ENCODE measurements at regions not wholly inside any gene's neighbourhood (a gene's known extent, or its start where the extent isn't known, plus 50 kb on each side); places are given as distances from the start of the nearest gene placed in this dataset.

GRCh38 chr4:14445882-14446281 lies 556.4 kb upstream of the CPEB2 start:
- H3K9me3 ChIP-seq (ENCODE audit: insufficient read depth, low read depth, low read length) = no peaks in the 10 kb centered on the region
- H3K27me3 ChIP-seq (ENCODE audit: insufficient read depth, low read length) = no peaks in the 10 kb centered on the region
- no peak overlapping the region for H3K4me3 ChIP-seq (ENCODE audit: low read length)
- H3K4me1 ChIP-seq (ENCODE audit: insufficient read depth, low read length) = peaks cover 15% of the 10 kb centered on the region
- no peaks in the 10 kb centered on the region for H3K36me3 ChIP-seq (ENCODE audit: insufficient read depth, low read depth, low read length)
- no peak overlapping the region for H3K9ac ChIP-seq (ENCODE audit: low read depth, low read length)
- H3K27ac ChIP-seq (ENCODE audit: low read length) = no peak overlapping the region

DNA sequence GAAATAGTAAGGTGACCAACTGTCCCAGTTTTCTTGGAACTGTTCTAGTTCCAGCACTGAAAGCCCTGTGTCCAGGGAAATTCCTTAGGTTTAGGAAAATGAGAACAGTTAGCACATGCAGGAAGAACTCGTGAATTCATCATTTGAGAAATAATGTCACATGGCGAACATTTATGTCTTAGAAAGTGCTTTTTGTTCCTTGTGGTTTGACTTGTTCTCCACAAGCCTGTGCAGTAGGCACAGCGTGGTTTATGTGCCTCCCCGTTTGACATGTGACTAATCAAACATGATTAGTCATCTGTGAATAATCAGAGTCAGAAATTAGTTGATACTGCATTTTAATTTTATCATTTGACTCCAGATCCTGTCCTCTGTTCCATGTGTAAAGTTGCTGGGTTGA lies 556.0 kb upstream of the CPEB2 start:
- Histone ChIP-seq H3K9ac (ENCODE audit: low read depth, low read length) (no peak overlapping the region), H3K9me3 (ENCODE audit: insufficient read depth, low read depth, low read length) (no peaks in the 10 kb centered on the region), H3K4me1 (ENCODE audit: insufficient read depth, low read length) (peaks cover 15% of the 10 kb centered on the region), H3K36me3 (ENCODE audit: insufficient read depth, low read depth, low read length) (no peaks in the 10 kb centered on the region), H3K27ac (ENCODE audit: low read length) (no peak overlapping the region), H3K4me3 (ENCODE audit: low read length) (no peak overlapping the region), H3K27me3 (ENCODE audit: insufficient read depth, low read length) (no peaks in the 10 kb centered on the region)

DNA sequence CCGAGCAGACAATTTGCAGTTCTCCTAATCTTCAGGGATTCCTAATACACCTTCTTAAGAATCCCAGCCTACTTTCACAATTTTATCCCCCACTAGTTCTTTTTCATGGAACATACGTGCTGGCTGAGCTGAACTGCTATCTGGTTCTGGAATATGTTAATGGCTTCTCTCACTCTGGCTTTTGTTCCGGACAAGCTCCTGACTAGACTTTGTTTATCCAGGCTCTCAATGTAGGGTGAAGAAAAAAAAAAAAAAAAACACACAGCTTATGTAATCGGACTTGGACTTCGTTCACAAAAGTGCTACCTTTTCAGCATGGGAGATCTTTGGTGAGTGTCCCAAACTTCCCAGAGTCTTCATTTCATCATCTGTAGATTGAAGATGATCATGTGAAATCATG lies 555.4 kb upstream of the CPEB2 start:
- no peak overlapping the region for H3K9ac ChIP-seq (ENCODE audit: low read depth, low read length)
- H3K4me1 ChIP-seq (ENCODE audit: insufficient read depth, low read length) = peaks cover 15% of the 10 kb centered on the region
- H3K4me3 ChIP-seq (ENCODE audit: low read length) = no peak overlapping the region
- H3K9me3 ChIP-seq (ENCODE audit: insufficient read depth, low read depth, low read length) = no peaks in the 10 kb centered on the region
- H3K27ac ChIP-seq (ENCODE audit: low read length) = no peak overlapping the region
- no peaks in the 10 kb centered on the region for H3K27me3 ChIP-seq (ENCODE audit: insufficient read depth, low read length)
- no peaks in the 10 kb centered on the region for H3K36me3 ChIP-seq (ENCODE audit: insufficient read depth, low read depth, low read length)

DNA sequence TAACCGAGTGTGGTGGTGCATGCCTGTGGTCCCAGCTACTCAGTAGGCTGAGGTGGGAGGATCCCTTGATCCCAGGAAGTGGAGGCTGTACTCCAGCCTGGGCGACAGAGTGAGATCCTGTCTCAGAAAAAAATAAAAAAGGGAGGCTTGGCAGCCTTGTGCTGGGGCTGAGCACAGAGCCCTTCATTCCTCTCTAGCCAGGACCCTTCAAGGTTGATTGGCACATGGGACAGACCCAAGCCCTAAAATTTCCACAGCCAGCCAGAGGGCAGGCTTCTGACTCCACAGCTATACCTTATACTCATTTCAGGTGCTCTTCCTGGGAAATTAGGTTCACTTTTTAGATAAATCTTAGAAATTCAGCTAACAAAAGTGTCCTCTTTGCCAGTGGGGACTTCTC lies 553.0 kb upstream of the CPEB2 start:
- H3K27ac ChIP-seq (ENCODE audit: low read length) = no peak overlapping the region
- peaks cover 12% of the 10 kb centered on the region for H3K4me1 ChIP-seq (ENCODE audit: insufficient read depth, low read length)
- no peak overlapping the region for H3K4me3 ChIP-seq (ENCODE audit: low read length)
- H3K9ac ChIP-seq (ENCODE audit: low read depth, low read length) = no peak overlapping the region
- no peaks in the 10 kb centered on the region for H3K36me3 ChIP-seq (ENCODE audit: insufficient read depth, low read depth, low read length)
- H3K27me3 ChIP-seq (ENCODE audit: insufficient read depth, low read length) = no peaks in the 10 kb centered on the region
- H3K9me3 ChIP-seq (ENCODE audit: insufficient read depth, low read depth, low read length) = no peaks in the 10 kb centered on the region

GRCh38 chr4:14452001-14452400 lies 550.3 kb upstream of the CPEB2 start:
- Histone ChIP-seq H3K27me3 (ENCODE audit: insufficient read depth, low read length) (no peaks in the 10 kb centered on the region), H3K36me3 (ENCODE audit: insufficient read depth, low read depth, low read length) (no peaks in the 10 kb centered on the region), H3K9ac (ENCODE audit: low read depth, low read length) (no peak overlapping the region), H3K9me3 (ENCODE audit: insufficient read depth, low read depth, low read length) (no peaks in the 10 kb centered on the region), H3K4me1 (ENCODE audit: insufficient read depth, low read length) (no peaks in the 10 kb centered on the region), H3K4me3 (ENCODE audit: low read length) (no peak overlapping the region), H3K27ac (ENCODE audit: low read length) (no peak overlapping the region)

DNA sequence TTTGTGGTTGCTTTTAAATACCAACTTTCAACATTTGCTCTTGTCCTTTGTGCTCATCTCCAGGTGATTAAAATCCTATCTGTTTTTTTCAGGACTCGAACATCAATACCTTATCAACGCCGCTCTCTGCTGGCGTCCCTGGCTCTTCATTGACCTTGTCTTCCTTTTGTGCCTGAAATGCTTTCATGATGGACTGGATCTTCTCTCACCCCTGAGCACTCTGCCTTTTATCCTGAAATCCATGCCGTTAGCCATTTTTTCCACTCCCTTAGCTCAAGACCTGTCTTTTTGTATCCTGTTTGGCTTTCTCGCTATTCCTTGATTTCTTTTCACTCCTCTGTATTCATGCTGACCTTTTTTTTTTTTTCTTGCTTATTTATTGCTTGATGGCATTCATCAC lies 549.5 kb upstream of the CPEB2 start:
- Histone ChIP-seq H3K36me3 (ENCODE audit: insufficient read depth, low read depth, low read length) (no peaks in the 10 kb centered on the region), H3K9ac (ENCODE audit: low read depth, low read length) (no peak overlapping the region), H3K27ac (ENCODE audit: low read length) (no peak overlapping the region), H3K27me3 (ENCODE audit: insufficient read depth, low read length) (no peaks in the 10 kb centered on the region), H3K4me3 (ENCODE audit: low read length) (no peak overlapping the region), H3K4me1 (ENCODE audit: insufficient read depth, low read length) (no peaks in the 10 kb centered on the region), H3K9me3 (ENCODE audit: insufficient read depth, low read depth, low read length) (no peaks in the 10 kb centered on the region)

- Histone ChIP-seq H3K9ac (ENCODE audit: low read depth, low read length) (no peak overlapping the region), H3K4me3 (ENCODE audit: low read length) (no peak overlapping the region), H3K36me3 (ENCODE audit: insufficient read depth, low read depth, low read length) (no peaks in the 10 kb centered on the region), H3K9me3 (ENCODE audit: insufficient read depth, low read depth, low read length) (no peaks in the 10 kb centered on the region), H3K27ac (ENCODE audit: low read length) (no peak overlapping the region), H3K4me1 (ENCODE audit: insufficient read depth, low read length) (no peaks in the 10 kb centered on the region), H3K27me3 (ENCODE audit: insufficient read depth, low read length) (no peaks in the 10 kb centered on the region)
These were observed 543.8 kb upstream of the CPEB2 start for GRCh38 chr4:14458463-14458862.

DNA sequence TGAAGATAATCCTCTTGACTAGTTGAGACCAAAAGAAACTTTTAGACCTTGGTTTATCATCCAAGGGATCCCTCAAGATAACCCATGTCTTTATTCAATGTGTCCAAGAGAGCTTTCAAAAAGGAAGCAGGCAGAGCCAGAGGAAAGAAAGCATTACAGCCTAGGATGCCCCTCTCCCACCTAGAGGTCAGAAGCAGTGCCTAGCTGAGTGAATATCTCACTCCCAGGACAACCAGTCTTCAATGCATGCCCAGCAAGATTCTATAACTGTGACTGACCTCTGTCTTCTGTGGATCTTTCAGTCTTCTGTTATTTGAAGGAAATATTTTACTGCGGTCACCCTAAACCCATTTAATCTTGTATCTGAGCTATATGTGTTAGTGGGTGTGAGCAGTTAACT lies 537.2 kb upstream of the CPEB2 start:
- Histone ChIP-seq H3K9me3 (ENCODE audit: insufficient read depth, low read depth, low read length) (no peaks in the 10 kb centered on the region), H3K4me3 (ENCODE audit: low read length) (no peak overlapping the region), H3K36me3 (ENCODE audit: insufficient read depth, low read depth, low read length) (no peaks in the 10 kb centered on the region), H3K4me1 (ENCODE audit: insufficient read depth, low read length) (no peaks in the 10 kb centered on the region), H3K9ac (ENCODE audit: low read depth, low read length) (no peak overlapping the region), H3K27me3 (ENCODE audit: insufficient read depth, low read length) (no peaks in the 10 kb centered on the region), H3K27ac (ENCODE audit: low read length) (no peak overlapping the region)

DNA sequence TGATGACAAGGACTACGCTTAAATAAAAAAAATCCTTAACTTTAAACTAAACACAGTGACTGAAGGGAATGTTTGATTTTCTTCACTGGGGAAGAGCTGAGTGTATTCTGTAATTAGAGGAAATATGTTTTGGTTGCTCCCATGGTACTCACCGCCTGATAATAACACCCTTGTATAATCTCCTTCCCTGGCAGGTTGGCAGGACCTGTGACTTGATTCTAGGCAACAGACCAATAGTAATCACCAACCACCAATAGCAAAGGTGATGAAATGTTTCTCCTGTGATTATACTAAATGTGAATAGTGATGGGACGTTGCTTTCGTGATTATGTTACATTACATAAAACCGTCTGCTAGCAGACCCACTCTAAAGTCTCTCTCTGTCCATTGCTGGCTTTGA lies 536.8 kb upstream of the CPEB2 start:
- H3K4me3 ChIP-seq (ENCODE audit: low read length) = no peak overlapping the region
- H3K36me3 ChIP-seq (ENCODE audit: insufficient read depth, low read depth, low read length) = no peaks in the 10 kb centered on the region
- no peaks in the 10 kb centered on the region for H3K4me1 ChIP-seq (ENCODE audit: insufficient read depth, low read length)
- H3K27ac ChIP-seq (ENCODE audit: low read length) = no peak overlapping the region
- H3K9ac ChIP-seq (ENCODE audit: low read depth, low read length) = no peak overlapping the region
- no peaks in the 10 kb centered on the region for H3K27me3 ChIP-seq (ENCODE audit: insufficient read depth, low read length)
- no peaks in the 10 kb centered on the region for H3K9me3 ChIP-seq (ENCODE audit: insufficient read depth, low read depth, low read length)

DNA sequence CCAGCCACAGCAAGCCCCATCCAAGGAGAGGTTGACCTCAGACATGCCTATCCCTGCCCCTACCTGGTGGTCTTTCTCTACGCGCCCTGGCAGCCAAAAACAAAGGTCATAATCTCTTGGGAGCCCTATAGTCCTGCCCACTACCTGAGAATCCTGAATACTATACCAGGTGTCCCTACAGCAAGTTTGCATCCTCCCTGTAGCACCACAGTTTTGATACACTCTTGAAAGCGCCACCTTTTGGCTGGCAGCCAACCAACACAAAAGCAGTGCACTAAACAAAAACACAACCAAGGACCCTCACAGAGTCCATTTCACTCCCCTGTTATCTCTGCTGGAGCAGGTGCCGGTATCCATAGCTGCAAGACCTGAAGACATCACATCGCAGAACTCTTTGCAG lies 523.8 kb upstream of the CPEB2 start:
- no peaks in the 10 kb centered on the region; the same call in 1 of the 2 replicates for H3K9me3 ChIP-seq (ENCODE audit: insufficient read depth, low read depth, low read length)
- H3K27me3 ChIP-seq (ENCODE audit: insufficient read depth, low read length) = no peaks in the 10 kb centered on the region

DNA sequence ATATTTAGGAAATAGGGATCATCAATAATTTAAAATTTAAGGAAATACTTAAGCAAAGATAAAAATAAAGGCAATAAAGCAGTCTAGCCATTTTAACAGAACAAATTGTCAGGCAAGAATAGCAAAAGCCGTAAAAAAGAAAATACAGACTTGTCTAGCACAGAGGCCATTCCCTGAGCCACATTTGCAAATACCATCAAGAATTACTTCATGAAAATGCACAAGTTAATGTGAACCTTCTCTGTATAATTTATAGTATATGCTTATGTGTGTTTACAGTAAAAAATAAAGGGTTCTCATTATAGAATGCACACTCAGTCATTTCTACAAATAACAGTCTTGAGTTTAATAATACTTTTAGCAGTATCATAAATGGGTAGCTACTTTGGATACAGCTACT lies 505.9 kb upstream of the CPEB2 start:
- Histone ChIP-seq H3K4me3 (ENCODE audit: low read length) (no peak overlapping the region), H3K36me3 (ENCODE audit: insufficient read depth, low read depth, low read length) (no peaks in the 10 kb centered on the region), H3K27me3 (ENCODE audit: insufficient read depth, low read length) (no peaks in the 10 kb centered on the region), H3K9me3 (ENCODE audit: insufficient read depth, low read depth, low read length) (no peaks in the 10 kb centered on the region), H3K4me1 (ENCODE audit: insufficient read depth, low read length) (no peaks in the 10 kb centered on the region), H3K27ac (ENCODE audit: low read length) (no peak overlapping the region), H3K9ac (ENCODE audit: low read depth, low read length) (no peak overlapping the region)

More for the DNA sequence above, 523.8 kb upstream of the CPEB2 start:
- H3K27ac ChIP-seq (ENCODE audit: low read length) = no peak overlapping the region
- H3K9ac ChIP-seq (ENCODE audit: low read depth, low read length) = no peak overlapping the region
- no peaks in the 10 kb centered on the region for H3K36me3 ChIP-seq (ENCODE audit: insufficient read depth, low read depth, low read length)
- H3K4me3 ChIP-seq (ENCODE audit: low read length) = no peak overlapping the region
- no peaks in the 10 kb centered on the region for H3K4me1 ChIP-seq (ENCODE audit: insufficient read depth, low read length)

DNA sequence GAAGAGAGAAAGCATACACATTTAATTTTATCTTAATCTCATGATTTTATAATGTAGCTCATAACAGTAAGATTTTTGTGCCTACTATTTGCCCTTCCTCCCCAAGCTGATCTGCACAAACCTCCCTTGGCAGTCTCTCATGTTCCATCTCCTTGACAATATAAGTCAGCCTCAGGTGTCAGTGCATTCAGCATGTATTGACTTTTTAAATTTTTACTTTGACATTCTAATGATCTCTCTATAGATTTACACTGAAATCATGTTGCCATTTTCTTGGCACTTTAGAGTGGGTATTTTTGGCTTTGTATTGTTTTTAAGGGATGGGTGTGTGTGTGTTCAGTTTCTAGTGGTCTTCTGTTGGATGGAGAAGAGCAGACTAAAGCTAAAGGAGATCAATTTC lies 505.3 kb upstream of the CPEB2 start:
- H3K9me3 ChIP-seq (ENCODE audit: insufficient read depth, low read depth, low read length) = no peaks in the 10 kb centered on the region
- H3K4me3 ChIP-seq (ENCODE audit: low read length) = no peak overlapping the region
- H3K27ac ChIP-seq (ENCODE audit: low read length) = no peak overlapping the region
- H3K4me1 ChIP-seq (ENCODE audit: insufficient read depth, low read length) = no peaks in the 10 kb centered on the region
- no peaks in the 10 kb centered on the region for H3K27me3 ChIP-seq (ENCODE audit: insufficient read depth, low read length)
- no peaks in the 10 kb centered on the region for H3K36me3 ChIP-seq (ENCODE audit: insufficient read depth, low read depth, low read length)
- no peak overlapping the region for H3K9ac ChIP-seq (ENCODE audit: low read depth, low read length)

GRCh38 chr4:14504162-14504561 lies 498.1 kb upstream of the CPEB2 start:
- Histone ChIP-seq H3K9ac (ENCODE audit: low read depth, low read length) (no peak overlapping the region), H3K27ac (ENCODE audit: low read length) (no peak overlapping the region), H3K4me1 (ENCODE audit: insufficient read depth, low read length) (no peaks in the 10 kb centered on the region), H3K4me3 (ENCODE audit: low read length) (no peak overlapping the region), H3K27me3 (ENCODE audit: insufficient read depth, low read length) (no peaks in the 10 kb centered on the region), H3K9me3 (ENCODE audit: insufficient read depth, low read depth, low read length) (no peaks in the 10 kb centered on the region), H3K36me3 (ENCODE audit: insufficient read depth, low read depth, low read length) (no peaks in the 10 kb centered on the region)
